ENCODE measurements at regions not wholly inside any gene's neighbourhood (a gene's known extent, or its start where the extent isn't known, plus 50 kb on each side); places are given as distances from the start of the nearest gene placed in this dataset.

GRCh38 chr12:118822512-118822911 lies 158.8 kb upstream of the SRRM4 start:
- no peaks in the 10 kb centered on the region for H3K4me1 Mint-ChIP-seq

GRCh38 chr12:118827047-118827446 lies 154.3 kb upstream of the SRRM4 start:
- WGBS (ENCODE audit: insufficient coverage), result no CpG with 5 or more reads among the region's 1 CpG
- Histone ChIP-seq H3K27me3 (ENCODE audit: control insufficient read depth in 2 of 2, insufficient read depth in 2 of 2, low read length in 2 of 2) (no peaks in the 10 kb centered on the region), H3K79me2 (ENCODE audit: insufficient read depth, low read length) (no peaks in the 10 kb centered on the region), H3K9ac (ENCODE audit: insufficient read depth, low read length, poor library complexity, severe bottlenecking) (no peak overlapping the region), H3K27ac (ENCODE audit: low read depth in 1 of 2, low read length in 2 of 2) (no peak overlapping the region), H4K20me1 (ENCODE audit: insufficient read depth, low read length) (no peaks in the 10 kb centered on the region), H3K9me3 (replicated peaks in 1 of 2; ENCODE audit: control insufficient read depth in 1 of 2, insufficient read depth in 1 of 2, low read length in 2 of 2) (peaks cover 0 to 3% of the 10 kb centered on the region in 2 donors), H3K4me1 (ENCODE audit: control insufficient read depth in 1 of 2, insufficient read depth in 2 of 2, low read length in 2 of 2) (no peaks in the 10 kb centered on the region), H3K4me3 (replicated peaks in 1 of 3; ENCODE audit: low read depth in 2 of 3, low read length in 3 of 3) (no peak overlapping the region), H2AFZ (ENCODE audit: insufficient read depth, low read depth, low read length, poor library complexity, severe bottlenecking) (no peak overlapping the region), H3K36me3 (replicated peaks in 1 of 2; ENCODE audit: control insufficient read depth in 1 of 2, insufficient read depth in 2 of 2, low read length in 2 of 2) (no peaks in the 10 kb centered on the region), H3K4me2 (replicated peaks; ENCODE audit: extremely low read depth, low read length, poor library complexity, severe bottlenecking) (no peak overlapping the region)
- TF ChIP-seq CTCF (IDR thresholded peaks at IDR 0.05), result no peak
- Mint-ChIP-seq H3K27ac (no peak overlapping the region), H3K36me3 (no peaks in the 10 kb centered on the region), H3K9me3 (peaks cover 0 to 8% (median 5%) of the 10 kb centered on the region in 7 donors), H3K4me1 (no peaks in the 10 kb centered on the region), H3K4me3 (no peak overlapping the region), H3K27me3 (ENCODE audit: low read depth in 3 of 3) (peaks cover 0 to 2% (median 2%) of the 10 kb centered on the region in 3 donors)
- intact Hi-C loops (cut with micrococcal nuclease), result no loop called here
- no peak for DNase-seq

More at GRCh38 chr12:118822512-118822911, 158.8 kb upstream of the SRRM4 start:
- no peaks in the 10 kb centered on the region for H3K4me1 ChIP-seq (ENCODE audit: control insufficient read depth in 1 of 2, insufficient read depth in 2 of 2, low read length in 2 of 2)
- no peak overlapping the region for H3K27ac Mint-ChIP-seq
- no peak overlapping the region for H2AFZ ChIP-seq (ENCODE audit: insufficient read depth, low read depth, low read length, poor library complexity, severe bottlenecking)
- no peak overlapping the region for H3K9ac ChIP-seq (ENCODE audit: insufficient read depth, low read length, poor library complexity, severe bottlenecking)
- H3K4me2 ChIP-seq (replicated peaks; ENCODE audit: extremely low read depth, low read length, poor library complexity, severe bottlenecking), result no peak overlapping the region
- no peak overlapping the region for H3K27ac ChIP-seq (ENCODE audit: low read depth in 1 of 2, low read length in 2 of 2)
- DNase-seq, result no peak
- peaks cover 0 to 2% (median 2%) of the 10 kb centered on the region in 3 donors for H3K27me3 Mint-ChIP-seq (ENCODE audit: low read depth in 3 of 3)
- no peaks in the 10 kb centered on the region for H3K27me3 ChIP-seq (ENCODE audit: control insufficient read depth in 2 of 2, insufficient read depth in 2 of 2, low read length in 2 of 2)
- no peaks in the 10 kb centered on the region for H3K36me3 ChIP-seq (replicated peaks in 1 of 2; ENCODE audit: control insufficient read depth in 1 of 2, insufficient read depth in 2 of 2, low read length in 2 of 2)
- WGBS (ENCODE audit: insufficient coverage), result 89% methylated on average over 2 of the region's 3 CpGs
- H3K4me3 Mint-ChIP-seq, result no peak overlapping the region
- no peak overlapping the region for H3K4me3 ChIP-seq (replicated peaks in 1 of 3; ENCODE audit: low read depth in 2 of 3, low read length in 3 of 3)
- TF ChIP-seq CTCF (IDR thresholded peaks at IDR 0.05), result no peak
- H4K20me1 ChIP-seq (ENCODE audit: insufficient read depth, low read length), result no peaks in the 10 kb centered on the region
- peaks cover 0 to 8% (median 5%) of the 10 kb centered on the region in 7 donors for H3K9me3 Mint-ChIP-seq
- no peaks in the 10 kb centered on the region for H3K79me2 ChIP-seq (ENCODE audit: insufficient read depth, low read length)
- intact Hi-C loops (cut with micrococcal nuclease), result no loop called here
- peaks cover 0 to 3% of the 10 kb centered on the region in 2 donors for H3K9me3 ChIP-seq (replicated peaks in 1 of 2; ENCODE audit: control insufficient read depth in 1 of 2, insufficient read depth in 1 of 2, low read length in 2 of 2)
- no peaks in the 10 kb centered on the region for H3K36me3 Mint-ChIP-seq
